Ovary (tissue), 7 donors: ENCODE measurements at regions not wholly inside any gene's neighbourhood (a gene's known extent, or its start where the extent isn't known, plus 50 kb on each side); places are given as distances from the start of the nearest gene placed in this dataset.

ENCODE experiments used
- DNase-seq, 5 donors: peaks; one replicate each; pipeline ENCODE4 v3.0.0-alpha.2; 2019 to 2020
- H3K27ac ChIP-seq, 2 donors: fragments of 200-600 bp; one replicate each; pipeline versions ENCODE4 v1.5.1 to v1.8.0; 2019 to 2022
- H3K27me3 ChIP-seq: fragments of 200-600 bp; one replicate; pipeline ENCODE4 v1.8.0; 2022
- H3K36me3 ChIP-seq: fragments of 200-600 bp; sonication (generic); one replicate; pipeline ENCODE4 v1.5.1; 2019
- H3K4me1 ChIP-seq: one replicate; pipeline ENCODE4 v1.8.1; 2013; ENCODE audit warnings: mild to moderate bottlenecking, moderate library complexity; ENCODE audit not compliant: insufficient read depth
- H3K4me3 ChIP-seq: fragments of 200-600 bp; sonication (generic); one replicate; pipeline ENCODE4 v1.5.1; 2017
- H3K9me3 ChIP-seq, 2 donors: fragments of 200-600 bp in 1 of 2; sonication (generic) in 1 of 2; one replicate each; pipeline versions ENCODE4 v1.5.1 to v1.8.1; 2013 to 2019; ENCODE audit warnings: mild to moderate bottlenecking in 1 of 2, moderate library complexity in 1 of 2
- CTCF ChIP-seq, 3 donors: fragments of 450-650 bp in 2 of 3; fragments of 200-600 bp in 1 of 3; IDR thresholded peaks; one replicate each; pipeline versions ENCODE4 v1.5.1 to v1.8.0; 2016 to 2022; ENCODE audit warnings: antibody characterized with exemption in 3 of 3, mild to moderate bottlenecking in 1 of 3
- EP300 ChIP-seq: sonication (generic); formaldehyde crosslinking; IDR thresholded peaks from one replicate; pipeline ENCODE4 v1.6.1; 2017; ENCODE audit warnings: antibody characterized with exemption
- POLR2A ChIP-seq: fragments of 450-650 bp; IDR thresholded peaks from one replicate; pipeline ENCODE4 v1.6.1; 2017; ENCODE audit warnings: antibody characterized with exemption, mild to moderate bottlenecking, moderate library complexity
- WGBS, 3 donors: extraction: QIAGEN DNeasy Blood & Tissue Kit in 1 of 3; methylation state at CpG; one replicate each; pipeline versions ENCODE4 v1.1.5 to v1.1.7; 2013 to 2017; 5-methylcytosine and 5-hydroxymethylcytosine counted together
- intact Hi-C, 4 donors: fragments of 100-400 bp; cut with DNase I; formaldehyde crosslinking; loops; one replicate each; pipeline versions ENCODE4 v1.11.0 to v1.15.1; 2022 to 2023
- donor health status: DM: no; HTN: no; CAD: no; lungs with moderate emphysema.
- donor health status: DM: no; HTN: no; CAD: no.
- donor health status: Bipolar disorder and iron deficiency.
- donor health status: DM: no; HTN: no; CAD: no.
- donor health status: DM: yes; HTN: yes; CAD: no.

GRCh38 chr13:69487576-69487975 is 620.0 kb upstream of the ATXN8OS start:
- no peaks in the 10 kb centered on the region for H3K36me3 ChIP-seq
- intact Hi-C loops, result no loop called here
- TF ChIP-seq POLR2A (no peak), CTCF (IDR thresholded peaks at IDR 0.05) (no peak), EP300 (no peak)

GRCh38 chr13:69485991-69486592 is 621.5 kb upstream of the ATXN8OS start:
- no peaks in the 10 kb centered on the region for H3K27me3 ChIP-seq
- intact Hi-C loops, result no loop called here
- WGBS, 3 donors, result 65 to 71% (median 69%) methylated on average over 4 of the region's 4 CpGs

More at GRCh38 chr13:69487576-69487975, 620.0 kb upstream of the ATXN8OS start:
- H3K27ac ChIP-seq, result no peak overlapping the region
- H3K4me1 ChIP-seq, result no peaks in the 10 kb centered on the region
- no peak for DNase-seq
- H3K4me3 ChIP-seq, result no peak overlapping the region
- no peaks in the 10 kb centered on the region for H3K9me3 ChIP-seq
- no peaks in the 10 kb centered on the region for H3K27me3 ChIP-seq

GRCh38 chr13:69477451-69477850 is 630.2 kb upstream of the ATXN8OS start:
- no peak for DNase-seq

More at GRCh38 chr13:69485991-69486592, 621.5 kb upstream of the ATXN8OS start:
- H3K9me3 ChIP-seq, result no peaks in the 10 kb centered on the region
- no peak overlapping the region for H3K27ac ChIP-seq
- no peak for DNase-seq
- TF ChIP-seq POLR2A (no peak), EP300 (no peak), CTCF (IDR thresholded peaks at IDR 0.05) (no peak)
- H3K36me3 ChIP-seq, result no peaks in the 10 kb centered on the region
- H3K4me3 ChIP-seq, result no peak overlapping the region
- no peaks in the 10 kb centered on the region for H3K4me1 ChIP-seq

GRCh38 chr13:69474011-69474685 is 633.5 kb upstream of the ATXN8OS start:
- H3K4me3 ChIP-seq, result no peak overlapping the region
- no peak for DNase-seq
- H3K4me1 ChIP-seq, result no peaks in the 10 kb centered on the region
- no peaks in the 10 kb centered on the region for H3K9me3 ChIP-seq
- intact Hi-C loops, result no loop called here
- H3K36me3 ChIP-seq, result no peaks in the 10 kb centered on the region
- H3K27me3 ChIP-seq, result no peaks in the 10 kb centered on the region
- no peak overlapping the region for H3K27ac ChIP-seq
- TF ChIP-seq EP300 (no peak), POLR2A (no peak), CTCF (IDR thresholded peaks at IDR 0.05) (no peak)
- 13 to 14% (median 14%) methylated on average over 2 of the region's 2 CpGs for WGBS, 3 donors

More at GRCh38 chr13:69477451-69477850, 630.2 kb upstream of the ATXN8OS start:
- no peaks in the 10 kb centered on the region for H3K36me3 ChIP-seq
- H3K4me1 ChIP-seq, result no peaks in the 10 kb centered on the region
- no peaks in the 10 kb centered on the region for H3K9me3 ChIP-seq
- no peak for TF ChIP-seq EP300
- TF ChIP-seq CTCF (IDR thresholded peaks at IDR 0.05), result no peak
- TF ChIP-seq POLR2A, result no peak
- H3K4me3 ChIP-seq, result no peak overlapping the region
- intact Hi-C loops, result no loop called here
- H3K27me3 ChIP-seq, result no peaks in the 10 kb centered on the region
- H3K27ac ChIP-seq, result no peak overlapping the region
